GM12892 (cell line): ENCODE measurements at regions not wholly inside any gene's neighbourhood (a gene's known extent, or its start where the extent isn't known, plus 50 kb on each side); places are given as distances from the start of the nearest gene placed in this dataset.

Experiments
- POLR2A ChIP-seq: IDR thresholded peaks from 2 replicates; pipeline ENCODE4 v1.6.1; 2011; ENCODE audit warnings: low read depth, low read length, control low read depth
- POLR2AphosphoS5 ChIP-seq: IDR thresholded peaks from 2 replicates; pipeline ENCODE4 v1.6.1; 2011; ENCODE audit warnings: low read depth, low read length, control low read depth

DNA sequence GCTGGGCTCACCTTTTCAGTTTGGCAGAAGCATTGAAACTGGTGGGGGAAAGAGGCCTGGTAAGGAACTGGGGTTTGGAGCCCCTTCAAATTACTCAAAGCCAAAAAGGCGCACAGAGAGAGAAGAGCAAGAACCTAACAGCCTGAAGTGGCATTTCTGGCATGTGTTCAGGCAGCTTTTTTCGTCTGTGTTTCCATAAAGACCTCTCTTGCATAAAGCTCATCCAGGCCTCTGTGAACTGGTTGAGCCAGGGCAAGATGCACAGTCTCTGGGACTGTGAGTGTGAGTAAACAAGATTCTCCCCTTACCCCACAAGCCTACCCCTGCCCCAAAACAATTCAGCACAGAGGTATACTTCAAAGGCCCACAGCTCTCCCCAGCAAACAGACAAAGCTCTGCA, 167.8 kb downstream of the QRSL1 start:
- TF ChIP-seq POLR2AphosphoS5 (no peak), POLR2A (no peak)
